ENCODE measurements at regions not wholly inside any gene's neighbourhood (a gene's known extent, or its start where the extent isn't known, plus 50 kb on each side); places are given as distances from the start of the nearest gene placed in this dataset.
"Not testable (repeated sequence)": the region's sequence is repeated elsewhere in the genome, so short reads cannot be mapped to it uniquely, and the experiment has no call there.

DNA sequence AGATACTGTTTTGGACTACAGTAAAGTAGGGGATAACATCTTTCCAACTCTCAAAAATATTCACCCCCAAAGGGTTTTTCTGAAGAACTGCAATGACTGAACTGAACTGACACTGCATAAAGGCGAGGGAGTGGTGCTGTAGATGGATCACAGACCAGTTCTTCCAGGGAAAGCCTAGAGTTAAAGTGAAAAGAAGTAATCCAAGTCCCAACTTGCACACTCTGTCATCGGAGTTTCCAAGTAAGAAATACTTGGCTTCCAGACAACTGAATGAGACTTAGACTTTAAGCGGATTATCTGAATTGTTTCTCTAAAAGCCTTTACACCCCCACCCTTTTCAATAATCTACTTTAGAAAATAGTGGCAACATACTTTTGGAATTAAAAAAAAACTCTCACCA is 134.1 kb upstream of the PREP start:
- in situ Hi-C loops (cut with HindIII; ENCODE audit: low pct_ligation_motif_present, low pct_unique_long_range_greater_than_20kb, low sequenced_read_pairs): no loop called here

GRCh38 chr6:105533301-105533700 is 130.4 kb upstream of the PREP start:
- no peak for DNase-seq
- in situ Hi-C loops (cut with HindIII; ENCODE audit: low pct_ligation_motif_present, low pct_unique_long_range_greater_than_20kb, low sequenced_read_pairs): no loop called here

More for the DNA sequence above, 134.1 kb upstream of the PREP start:
- DNase-seq: no peak

GRCh38 chr6:105526225-105526872 is 123.5 kb upstream of the PREP start:
- in situ Hi-C loops (cut with HindIII; ENCODE audit: low pct_ligation_motif_present, low pct_unique_long_range_greater_than_20kb, low sequenced_read_pairs): no loop called here

DNA sequence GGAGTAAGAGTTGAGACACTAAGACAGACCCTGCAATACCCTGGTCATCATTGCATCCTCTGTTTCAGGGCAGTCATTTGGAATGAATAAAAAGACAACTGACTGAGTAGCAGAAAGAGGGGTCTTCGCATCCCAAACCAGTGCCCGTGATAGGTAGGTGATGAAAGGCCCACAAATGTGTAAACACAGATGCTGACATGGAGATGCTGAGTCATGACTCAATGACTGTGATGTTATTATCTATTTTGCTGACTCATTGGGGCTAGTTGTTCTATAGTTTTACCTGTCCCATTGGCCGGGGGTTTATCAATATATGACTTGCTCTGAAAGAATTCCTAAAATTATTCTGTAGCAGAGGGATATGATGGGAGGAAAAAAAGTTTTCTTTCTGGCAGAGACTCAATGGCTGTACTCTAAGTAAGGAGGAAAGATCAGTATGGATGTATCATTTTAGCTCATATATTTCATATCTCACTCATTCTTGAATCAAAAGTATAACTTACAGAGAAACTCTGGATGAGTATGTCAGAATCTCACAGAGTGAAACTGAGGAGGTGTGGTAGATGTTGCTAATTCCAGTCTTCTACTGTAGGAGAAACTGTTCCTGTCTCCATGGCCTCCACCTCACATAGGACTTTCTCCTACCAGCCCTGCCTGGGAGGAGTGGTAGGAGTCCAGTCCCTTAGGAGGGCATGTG is 119.9 kb upstream of the PREP start:
- in situ Hi-C loops (cut with HindIII; ENCODE audit: low pct_ligation_motif_present, low pct_unique_long_range_greater_than_20kb, low sequenced_read_pairs): no loop called here

More at GRCh38 chr6:105526225-105526872, 123.5 kb upstream of the PREP start:
- no peak for DNase-seq

GRCh38 chr6:105519954-105520353 is 117.1 kb upstream of the PREP start:
- in situ Hi-C loops (cut with HindIII; ENCODE audit: low pct_ligation_motif_present, low pct_unique_long_range_greater_than_20kb, low sequenced_read_pairs): no loop called here
- DNase-seq: no peak

More for the DNA sequence above, 119.9 kb upstream of the PREP start:
- DNase-seq: no peak

DNA sequence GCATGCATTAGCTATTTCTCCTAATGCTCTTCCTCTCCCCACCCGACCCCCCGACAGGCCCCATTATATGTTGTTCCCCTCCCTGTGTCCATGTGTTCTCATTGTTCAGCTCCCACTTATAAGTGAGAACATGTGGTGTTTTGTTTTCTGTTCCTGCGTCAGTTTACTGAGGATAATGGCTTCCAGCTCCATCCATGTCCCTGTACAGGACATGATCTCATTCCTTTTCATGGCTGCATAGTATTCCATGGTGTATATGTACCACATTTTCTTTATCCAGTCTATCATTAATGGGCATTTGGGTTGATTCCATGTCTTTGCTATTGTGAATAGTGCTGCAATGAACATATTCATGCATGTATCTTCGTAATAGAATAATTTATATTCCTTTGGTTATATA is 116.1 kb upstream of the PREP start:
- in situ Hi-C loops (cut with HindIII; ENCODE audit: low pct_ligation_motif_present, low pct_unique_long_range_greater_than_20kb, low sequenced_read_pairs): not testable (repeated sequence)

DNA sequence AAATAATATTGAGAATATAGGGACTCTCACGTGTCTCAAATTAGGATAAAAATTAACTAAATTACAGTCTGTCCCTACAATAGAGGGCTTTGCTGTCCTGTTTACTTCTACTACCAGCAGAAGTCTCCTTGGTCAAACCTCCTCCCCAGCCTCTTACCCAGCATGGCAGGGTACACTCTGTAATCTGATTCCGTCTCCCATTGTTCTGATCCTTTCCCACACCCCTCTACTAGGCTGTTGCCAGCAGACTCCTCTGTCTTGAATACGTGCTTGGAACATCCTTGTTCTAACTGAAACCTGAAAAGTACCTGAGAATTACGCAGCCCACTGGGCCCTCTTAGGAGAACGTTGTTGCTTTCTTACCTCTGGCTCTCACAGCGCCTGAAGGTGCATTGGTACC is 112.2 kb upstream of the PREP start:
- no peak for DNase-seq
- in situ Hi-C loops (cut with HindIII; ENCODE audit: low pct_ligation_motif_present, low pct_unique_long_range_greater_than_20kb, low sequenced_read_pairs): no loop called here

More for the DNA sequence above, 116.1 kb upstream of the PREP start:
- DNase-seq: not testable (repeated sequence)

DNA sequence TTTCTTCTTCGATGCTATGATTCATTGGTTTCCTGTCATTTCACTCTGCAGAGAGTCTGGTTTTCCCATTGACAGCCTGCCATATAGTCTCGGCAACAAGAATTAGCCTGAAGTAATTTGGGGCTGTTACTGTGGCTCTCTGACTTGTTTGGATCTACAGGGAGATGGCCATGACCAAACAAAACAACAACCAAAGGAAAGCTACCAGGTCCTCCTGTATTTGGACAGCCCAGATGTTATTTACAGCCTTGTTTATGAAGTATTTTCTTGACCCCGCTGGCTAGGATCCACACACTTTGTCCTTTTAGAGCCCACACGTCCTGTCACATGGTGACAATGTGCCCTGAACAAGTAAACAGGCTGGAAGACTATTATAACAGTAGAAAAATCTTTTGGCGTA is 111.4 kb upstream of the PREP start:
- in situ Hi-C loops (cut with HindIII; ENCODE audit: low pct_ligation_motif_present, low pct_unique_long_range_greater_than_20kb, low sequenced_read_pairs): no loop called here
- no peak for DNase-seq

- in situ Hi-C loops (cut with HindIII; ENCODE audit: low pct_ligation_motif_present, low pct_unique_long_range_greater_than_20kb, low sequenced_read_pairs): no loop called here
- no peak for DNase-seq
Measured at GRCh38 chr6:105511639-105512038, 108.8 kb upstream of the PREP start.

GRCh38 chr6:105510746-105511145 is 107.9 kb upstream of the PREP start:
- no peak for DNase-seq
- in situ Hi-C loops (cut with HindIII; ENCODE audit: low pct_ligation_motif_present, low pct_unique_long_range_greater_than_20kb, low sequenced_read_pairs): no loop called here

DNA sequence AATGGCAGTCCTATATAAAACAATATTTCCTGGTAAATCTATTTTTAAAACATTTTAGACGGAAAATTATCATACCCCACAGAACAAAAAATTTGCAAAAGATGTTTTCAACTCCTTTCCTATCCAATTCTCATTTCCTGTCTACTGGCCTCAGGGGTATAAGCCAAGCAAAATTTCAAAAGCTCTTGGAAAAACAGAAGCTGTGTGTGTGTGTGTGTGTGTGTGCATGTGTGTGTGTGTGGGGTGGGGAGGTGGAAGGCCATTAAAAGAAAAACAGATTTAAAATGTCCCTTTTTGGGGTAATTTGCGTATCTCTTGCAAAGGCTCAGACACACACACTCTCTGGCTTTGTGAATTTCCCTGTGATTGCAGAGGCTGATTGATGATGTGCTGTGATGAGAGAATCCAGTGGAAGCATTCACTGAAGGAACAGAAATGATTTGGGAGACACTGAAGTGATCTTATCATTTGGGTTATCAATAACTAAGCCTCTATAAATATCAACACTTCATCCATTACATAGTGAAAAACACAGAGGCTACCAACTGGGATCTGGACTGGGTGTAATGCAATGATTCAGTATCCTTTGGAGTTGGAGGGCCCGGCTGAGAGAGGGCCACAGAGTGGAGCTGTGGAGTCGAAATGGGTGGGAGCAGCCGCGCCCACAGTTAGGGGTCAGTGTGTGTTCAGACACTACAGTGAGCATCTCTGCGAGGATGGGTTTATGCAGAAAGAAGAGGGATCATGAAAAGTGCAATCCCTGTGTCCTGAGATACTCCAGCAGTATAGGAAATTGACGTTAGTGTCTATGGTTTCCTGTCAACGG is 106.8 kb upstream of the PREP start:
- no peak for DNase-seq
- in situ Hi-C loops (cut with HindIII; ENCODE audit: low pct_ligation_motif_present, low pct_unique_long_range_greater_than_20kb, low sequenced_read_pairs): no loop called here

DNA sequence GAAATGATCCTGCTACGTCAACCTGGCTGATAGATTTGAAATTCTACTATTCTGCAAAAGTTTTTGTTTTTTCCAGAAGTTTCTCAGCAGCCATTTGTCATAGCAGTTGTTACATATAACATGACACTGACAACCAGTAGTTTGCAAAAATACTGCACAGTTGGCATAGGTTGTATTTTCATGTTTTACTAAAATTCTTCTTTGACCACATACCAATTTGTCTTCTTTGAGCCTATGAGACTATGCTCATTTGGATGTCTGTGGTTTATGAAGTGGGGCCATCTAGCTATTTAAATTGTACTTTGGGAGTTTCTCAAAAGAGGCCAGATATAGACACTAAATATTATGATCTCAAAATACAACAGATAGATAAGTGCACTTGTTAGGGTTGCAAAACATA is 104.9 kb upstream of the PREP start:
- in situ Hi-C loops (cut with HindIII; ENCODE audit: low pct_ligation_motif_present, low pct_unique_long_range_greater_than_20kb, low sequenced_read_pairs): no loop called here

GRCh38 chr6:105504706-105505105 is 101.8 kb upstream of the PREP start:
- DNase-seq: no peak
- in situ Hi-C loops (cut with HindIII; ENCODE audit: low pct_ligation_motif_present, low pct_unique_long_range_greater_than_20kb, low sequenced_read_pairs): no loop called here

More for the DNA sequence above, 104.9 kb upstream of the PREP start:
- no peak for DNase-seq

- in situ Hi-C loops (cut with HindIII; ENCODE audit: low pct_ligation_motif_present, low pct_unique_long_range_greater_than_20kb, low sequenced_read_pairs): no loop called here
- DNase-seq: no peak
Measured at GRCh38 chr6:105503641-105504040, 100.8 kb upstream of the PREP start.

- DNase-seq: no peak
- in situ Hi-C loops (cut with HindIII; ENCODE audit: low pct_ligation_motif_present, low pct_unique_long_range_greater_than_20kb, low sequenced_read_pairs): no loop called here
Measured at GRCh38 chr6:105501826-105502344, 99.0 kb upstream of the PREP start.

- in situ Hi-C loops (cut with HindIII; ENCODE audit: low pct_ligation_motif_present, low pct_unique_long_range_greater_than_20kb, low sequenced_read_pairs): no loop called here
Measured at GRCh38 chr6:105501246-105501645, 98.4 kb upstream of the PREP start.

GRCh38 chr6:105500693-105501092 is 97.8 kb upstream of the PREP start:
- in situ Hi-C loops (cut with HindIII; ENCODE audit: low pct_ligation_motif_present, low pct_unique_long_range_greater_than_20kb, low sequenced_read_pairs): no loop called here
- no peak for DNase-seq

More at GRCh38 chr6:105501246-105501645, 98.4 kb upstream of the PREP start:
- no peak for DNase-seq

DNA sequence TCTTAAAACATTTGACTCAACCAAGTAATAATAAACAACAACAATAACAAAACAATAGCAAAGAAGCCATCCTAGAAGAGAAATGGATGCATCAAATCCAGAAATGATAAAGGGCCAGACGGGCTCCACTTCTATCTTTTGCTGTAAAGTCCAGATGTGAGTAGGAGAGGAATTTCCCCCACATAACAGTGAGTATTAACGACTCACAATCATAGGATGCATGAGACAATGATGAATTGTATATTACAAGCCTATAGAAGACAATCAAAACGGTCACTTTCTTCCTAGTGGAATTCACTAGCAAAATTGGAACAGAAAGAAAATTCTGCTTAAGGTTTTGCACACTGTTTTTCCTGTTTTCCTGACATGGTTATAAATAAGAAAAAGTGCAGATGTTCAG is 97.0 kb upstream of the PREP start:
- in situ Hi-C loops (cut with HindIII; ENCODE audit: low pct_ligation_motif_present, low pct_unique_long_range_greater_than_20kb, low sequenced_read_pairs): no loop called here

More for the DNA sequence above, 97.0 kb upstream of the PREP start:
- no peak for DNase-seq
